Stimulated activated CD8-positive, alpha-beta memory T cell treated with anti-CD3 and anti-CD28 coated beads, Interleukin-12 subunit alpha, Interleukin-12 subunit beta, amount 100 ng/mL, for 24 hours (primary cell): ENCODE measurements at regions not wholly inside any gene's neighbourhood (a gene's known extent, or its start where the extent isn't known, plus 50 kb on each side); places are given as distances from the start of the nearest gene placed in this dataset.

Experiments
- DNase-seq: peaks from one replicate; pipeline ENCODE4 v3.0.0-alpha.2; 2020; ENCODE audit errors: extremely low read depth

GRCh38 chr11:10930224-10930971, 72.5 kb upstream of the ZBED5 start:
- no peak for DNase-seq

- no peak for DNase-seq
Measured at GRCh38 chr11:10927538-10927937, 69.7 kb upstream of the ZBED5 start.

GRCh38 chr11:10926801-10927211, 69.0 kb upstream of the ZBED5 start:
- no peak for DNase-seq

- DNase-seq, result no peak
Measured at GRCh38 chr11:10925149-10925926, 67.5 kb upstream of the ZBED5 start.

GRCh38 chr11:10923882-10924281, 66.0 kb upstream of the ZBED5 start:
- DNase-seq, result no peak

GRCh38 chr11:10922892-10923291, 65.0 kb upstream of the ZBED5 start:
- DNase-seq, result no peak

- DNase-seq, result no peak
Measured at GRCh38 chr11:10920875-10921274, 63.0 kb upstream of the ZBED5 start.

- no peak for DNase-seq
Measured at GRCh38 chr11:10920205-10920604, 62.4 kb upstream of the ZBED5 start.

GRCh38 chr11:10918698-10919097, 60.8 kb upstream of the ZBED5 start:
- DNase-seq, result no peak

- DNase-seq, result no peak
Measured at GRCh38 chr11:10918275-10918674, 60.4 kb upstream of the ZBED5 start.

- DNase-seq, result no peak
Measured at GRCh38 chr11:10917802-10918201, 59.9 kb upstream of the ZBED5 start.

- DNase-seq, result no peak
Measured at GRCh38 chr11:10916665-10917064, 58.8 kb upstream of the ZBED5 start.

GRCh38 chr11:10914050-10914449, 56.2 kb upstream of the ZBED5 start:
- no peak for DNase-seq

GRCh38 chr11:10913075-10913474, 55.2 kb upstream of the ZBED5 start:
- DNase-seq, result no peak

- DNase-seq, result no peak
Measured at GRCh38 chr11:10911907-10912306, 54.1 kb upstream of the ZBED5 start.

- DNase-seq, result no peak
Measured at GRCh38 chr11:10909141-10909883, 51.5 kb upstream of the ZBED5 start.

GRCh38 chr11:10908215-10908951, 50.5 kb upstream of the ZBED5 start:
- DNase-seq, result no peak
